ENCODE measurements at regions not wholly inside any gene's neighbourhood (a gene's known extent, or its start where the extent isn't known, plus 50 kb on each side); places are given as distances from the start of the nearest gene placed in this dataset.
A peak's percentile ranks its signal among the peaks of the same experiment; 100 is the strongest.

DNA sequence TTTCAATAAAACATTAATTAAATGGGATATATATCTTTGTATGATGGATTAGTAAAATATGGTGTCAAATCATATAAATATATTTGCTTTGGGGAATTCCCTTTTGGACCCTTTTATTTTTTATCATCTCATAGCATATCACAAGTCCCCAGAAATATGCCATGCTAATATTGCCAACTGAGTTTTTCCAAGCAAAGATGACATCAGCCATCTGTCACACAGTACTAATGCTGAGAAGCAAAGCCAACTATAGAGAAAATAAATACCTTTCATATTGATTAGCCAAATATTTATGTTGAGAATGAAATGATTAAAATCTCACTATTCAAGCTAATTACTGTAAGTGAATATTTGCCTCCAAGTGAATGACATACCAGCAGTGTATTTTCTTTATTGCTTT lies 575.3 kb downstream of the ETV1 start:
- Histone ChIP-seq H3K36me3 (no peaks in the 10 kb centered on the region), H3K4me1 (peaks cover 0 to 10% (median 0%) of the 10 kb centered on the region in 4 donors), H3K27me3 (no peaks in the 10 kb centered on the region), H3K9me3 (no peaks in the 10 kb centered on the region), H3K4me3 (no peak overlapping the region), H3K27ac (no peak overlapping the region)
- no peak for DNase-seq
- TF ChIP-seq EP300 (IDR thresholded peaks at IDR 0.05) (no peak), CTCF (IDR thresholded peaks at IDR 0.05) (no peak), POLR2A (IDR thresholded peaks at IDR 0.05) (no peak), POLR2AphosphoS5 (IDR thresholded peaks at IDR 0.05) (no peak)
- intact Hi-C loops (cut with DNase I; ENCODE audit: low total_unique reads): no loop called here

- H3K36me3 ChIP-seq: no peaks in the 10 kb centered on the region
- no peak overlapping the region for H3K27ac ChIP-seq
- peaks cover 0 to 3% (median 0%) of the 10 kb centered on the region in 4 donors for H3K9me3 ChIP-seq
- peak in 1 of 2 donors; percentile 9 for DNase-seq
- H3K27me3 ChIP-seq: no peaks in the 10 kb centered on the region
- H3K4me1 ChIP-seq: peaks cover 0 to 10% (median 0%) of the 10 kb centered on the region in 4 donors
- intact Hi-C loops (cut with DNase I; ENCODE audit: low total_unique reads): no loop called here
- 20 to 44% (median 29%) methylated on average over 5 of the region's 5 CpGs for WGBS, 5 donors
- no peak overlapping the region for H3K4me3 ChIP-seq
- no peak for TF ChIP-seq POLR2A (IDR thresholded peaks at IDR 0.05)
- no peak for TF ChIP-seq EP300 (IDR thresholded peaks at IDR 0.05)
- TF ChIP-seq CTCF (IDR thresholded peaks at IDR 0.05): no peak
- no peak for TF ChIP-seq POLR2AphosphoS5 (IDR thresholded peaks at IDR 0.05)
Observed at GRCh38 chr7:13414661-13415107, 574.8 kb downstream of the ETV1 start.

GRCh38 chr7:13416071-13416470 lies 573.4 kb downstream of the ETV1 start:
- 75 to 82% (median 77%) methylated on average over 2 of the region's 2 CpGs for WGBS, 5 donors
- peaks cover 0 to 10% (median 0%) of the 10 kb centered on the region in 4 donors for H3K4me1 ChIP-seq
- H3K36me3 ChIP-seq: no peaks in the 10 kb centered on the region
- DNase-seq: no peak
- H3K9me3 ChIP-seq: peaks cover 0 to 8% (median 0%) of the 10 kb centered on the region in 4 donors
- no peaks in the 10 kb centered on the region for H3K27me3 ChIP-seq
- intact Hi-C loops (cut with DNase I; ENCODE audit: low total_unique reads): no loop called here
- H3K4me3 ChIP-seq: no peak overlapping the region
- TF ChIP-seq POLR2AphosphoS5 (IDR thresholded peaks at IDR 0.05): no peak
- TF ChIP-seq EP300 (IDR thresholded peaks at IDR 0.05): no peak
- no peak for TF ChIP-seq POLR2A (IDR thresholded peaks at IDR 0.05)
- TF ChIP-seq CTCF (IDR thresholded peaks at IDR 0.05): no peak
- H3K27ac ChIP-seq: no peak overlapping the region

DNA sequence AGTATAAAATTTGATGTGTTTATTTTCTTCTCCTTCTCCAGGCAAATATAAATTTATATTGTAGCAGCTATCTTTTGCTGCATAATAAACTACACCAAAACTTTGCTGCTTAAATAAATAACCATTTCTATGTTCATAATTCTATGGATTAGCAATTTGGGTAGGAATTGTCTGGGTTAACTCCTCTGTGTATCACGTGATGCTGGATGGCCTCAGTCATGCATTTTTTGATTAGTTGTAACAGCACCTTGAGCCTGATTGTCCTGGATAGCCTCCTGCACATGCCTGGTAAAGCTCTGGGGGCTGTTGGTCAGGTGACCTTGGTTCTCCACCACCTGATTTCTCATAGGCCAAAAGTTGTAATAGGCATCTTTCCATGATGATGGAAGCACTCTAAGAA lies 572.9 kb downstream of the ETV1 start:
- 61 to 90% (median 80%) methylated on average over 1 of the region's 1 CpG for WGBS, 5 donors
- TF ChIP-seq CTCF (IDR thresholded peaks at IDR 0.05) (no peak), POLR2AphosphoS5 (IDR thresholded peaks at IDR 0.05) (no peak), EP300 (IDR thresholded peaks at IDR 0.05) (no peak), POLR2A (IDR thresholded peaks at IDR 0.05) (no peak)
- DNase-seq: no peak

More for the DNA sequence above, 572.9 kb downstream of the ETV1 start:
- peaks cover 0 to 8% (median under 1%) of the 10 kb centered on the region in 4 donors for H3K9me3 ChIP-seq
- no peaks in the 10 kb centered on the region for H3K36me3 ChIP-seq
- H3K4me1 ChIP-seq: peaks cover 0 to 10% (median 0%) of the 10 kb centered on the region in 4 donors
- H3K27ac ChIP-seq: no peak overlapping the region
- H3K4me3 ChIP-seq: no peak overlapping the region
- intact Hi-C loops (cut with DNase I; ENCODE audit: low total_unique reads): no loop called here
- H3K27me3 ChIP-seq: no peaks in the 10 kb centered on the region

Data from stomach (tissue), 8 donors.